M059J (cell line): ENCODE measurements at regions not wholly inside any gene's neighbourhood (a gene's known extent, or its start where the extent isn't known, plus 50 kb on each side); places are given as distances from the start of the nearest gene placed in this dataset.

Source experiments
- DNase-seq: peaks from one replicate; pipeline ENCODE4 v3.0.0-alpha.2; 2012; ENCODE audit warnings: low read depth

DNA sequence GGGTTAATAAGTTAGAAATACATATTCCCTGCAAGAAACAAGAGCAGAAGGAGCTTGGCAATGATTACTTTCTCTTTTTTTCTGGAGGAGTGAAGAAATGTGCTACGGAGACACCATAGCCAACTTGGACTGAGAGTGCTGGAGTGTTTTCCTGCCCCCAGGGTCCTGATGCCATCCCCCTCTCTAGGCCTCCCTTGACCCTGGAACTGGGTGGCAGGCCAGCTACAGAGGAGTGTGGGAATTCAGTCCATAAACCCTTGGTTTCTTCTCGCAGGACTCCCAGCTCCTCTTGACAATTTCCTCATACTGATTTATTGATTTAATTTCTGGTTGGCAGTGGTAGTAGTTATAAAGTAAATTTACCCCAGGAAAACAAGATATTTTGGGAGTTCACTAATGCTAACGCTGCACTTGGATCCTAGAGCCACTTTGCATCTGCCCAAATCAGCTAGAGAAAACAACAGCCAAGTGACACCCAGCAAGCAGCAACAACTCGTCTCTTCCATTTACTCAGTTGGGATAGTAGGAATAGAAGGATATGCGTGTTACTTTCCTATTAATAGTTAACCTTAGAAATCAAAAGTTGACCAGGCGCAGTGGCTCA, 76.4 kb upstream of the CELF2 start:
- no peak for DNase-seq

DNA sequence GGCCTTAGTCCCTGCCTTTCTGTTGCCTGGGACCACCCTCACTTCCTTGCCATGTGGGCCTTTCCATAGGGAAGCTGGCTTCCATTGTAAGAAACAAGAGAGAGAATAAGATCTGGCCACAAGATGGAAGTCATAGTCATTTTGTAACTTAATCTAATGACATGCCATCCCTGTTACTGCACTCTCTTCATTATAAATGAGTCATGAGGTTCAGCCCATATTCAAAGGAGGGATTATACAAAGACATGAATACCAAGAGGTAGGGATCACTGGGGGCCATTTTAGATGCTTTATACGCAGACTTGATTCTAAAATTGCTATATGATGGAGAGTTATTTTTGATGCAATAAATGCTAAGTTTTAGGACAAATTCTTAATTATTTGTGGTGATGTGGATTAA, 75.2 kb upstream of the CELF2 start:
- DNase-seq = no peak

DNA sequence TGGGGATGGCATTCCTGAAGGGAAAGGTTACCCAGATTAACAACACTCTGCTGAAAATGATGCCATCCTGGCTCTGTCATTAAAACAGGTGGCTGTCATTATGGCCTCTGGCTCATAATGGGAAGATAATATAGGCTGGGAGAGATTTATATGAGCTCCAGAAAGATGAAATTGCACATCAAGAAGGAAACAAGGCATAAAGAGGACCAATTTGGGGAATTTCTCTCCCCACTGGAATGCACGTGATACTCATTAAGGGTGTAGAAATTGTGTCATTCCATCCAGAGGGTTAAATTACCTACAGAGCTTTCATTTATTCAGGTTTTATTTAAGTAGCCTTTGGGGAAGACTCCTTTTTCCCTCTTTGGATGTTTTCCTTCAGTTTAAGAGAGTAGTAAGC, 71.6 kb upstream of the CELF2 start:
- DNase-seq = no peak

DNA sequence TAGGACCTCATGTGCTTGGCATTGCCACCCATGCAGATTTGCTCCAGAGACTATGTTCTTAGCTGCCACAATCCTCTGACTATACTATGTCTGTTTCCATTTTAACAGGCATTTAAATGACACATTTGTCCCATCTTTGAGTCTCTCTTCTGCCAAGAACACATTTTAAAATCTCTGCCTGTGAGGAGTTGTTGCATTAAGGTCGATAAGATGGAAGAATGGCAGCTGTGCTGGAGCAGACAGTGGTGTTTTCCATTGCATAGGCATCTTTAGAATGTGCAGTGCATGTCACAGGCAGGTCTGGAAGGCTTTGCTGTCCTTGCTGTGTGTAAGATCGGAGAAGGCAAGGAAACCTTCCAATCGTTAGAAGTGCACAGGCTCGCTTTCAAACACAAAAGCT, 70.9 kb upstream of the CELF2 start:
- DNase-seq = no peak

DNA sequence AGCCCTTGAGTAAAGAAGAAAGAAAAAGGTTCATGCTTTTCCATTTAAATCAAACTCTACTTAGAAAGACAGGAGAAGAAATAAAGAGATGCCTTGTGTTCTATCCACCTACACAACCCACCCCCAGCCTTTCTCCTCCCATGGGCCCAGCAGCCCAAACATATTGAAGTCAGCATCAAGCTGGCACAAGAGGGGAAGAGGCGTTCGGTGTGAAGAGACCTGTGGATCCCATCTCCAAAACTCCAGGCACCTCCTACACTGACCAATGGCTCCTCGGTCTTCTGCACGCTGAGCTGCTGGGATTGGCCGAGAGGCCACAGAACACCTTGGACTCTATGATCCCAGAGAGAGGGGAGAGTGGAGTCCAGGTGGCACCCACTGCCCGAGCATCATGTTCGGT, 66.0 kb upstream of the CELF2 start:
- no peak for DNase-seq

DNA sequence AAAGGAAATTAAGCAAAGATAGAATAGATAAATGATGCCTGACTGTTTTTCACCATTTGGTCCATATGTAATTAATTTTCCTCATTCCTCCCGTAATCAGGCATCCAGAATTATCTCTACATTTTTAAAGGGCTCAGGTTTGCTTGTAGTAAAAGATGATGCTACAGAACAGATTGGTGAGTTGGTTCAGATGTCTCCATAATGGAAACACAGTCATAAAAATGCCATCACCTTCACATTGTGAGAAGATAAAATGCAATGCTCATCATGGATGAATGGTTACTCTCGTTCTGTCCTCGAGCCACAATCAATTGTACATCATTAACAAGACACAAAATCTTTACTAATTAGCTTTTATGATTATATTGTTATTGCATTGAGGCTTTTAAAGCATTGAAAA, 64.9 kb upstream of the CELF2 start:
- DNase-seq = no peak

DNA sequence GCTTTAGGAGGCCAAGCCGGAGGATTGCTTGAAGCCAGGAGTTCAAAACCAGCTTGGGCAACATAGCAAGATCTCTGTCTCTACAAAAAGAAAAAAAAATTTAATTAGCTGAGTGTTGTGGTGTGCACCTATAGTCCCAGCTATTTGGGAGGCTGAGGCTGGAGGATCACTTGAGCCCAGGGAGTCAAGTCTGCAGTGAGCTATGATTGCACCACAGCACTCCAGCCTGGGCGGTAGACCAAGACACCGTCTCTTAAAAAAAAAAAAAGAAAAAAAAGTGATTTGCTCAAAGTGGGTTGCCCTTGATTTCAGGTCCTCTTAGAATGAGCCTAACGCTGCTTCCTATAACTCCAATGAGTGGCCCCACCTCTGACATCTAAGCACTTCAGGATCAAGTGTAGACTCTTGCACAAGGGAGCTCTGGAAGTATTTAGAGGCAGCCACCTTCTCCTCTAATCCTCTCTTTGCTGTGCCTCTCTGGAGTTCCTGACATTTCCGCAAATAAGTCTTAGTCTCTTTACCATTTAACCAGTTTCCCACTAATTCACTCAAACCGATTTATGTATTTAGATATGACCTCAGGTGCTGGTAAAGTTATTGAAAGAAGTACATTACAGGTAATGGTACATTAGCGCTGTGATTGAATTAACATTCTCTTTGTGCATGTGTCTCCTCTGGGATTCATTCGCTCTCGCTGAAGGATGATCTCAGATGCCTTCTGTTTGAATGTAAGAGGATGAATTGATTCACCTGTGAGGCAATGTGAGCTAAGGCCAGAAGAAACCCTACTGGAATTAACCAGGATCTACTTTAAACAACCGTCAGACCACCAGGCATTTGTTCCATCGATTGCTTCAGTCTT, 60.8 kb upstream of the CELF2 start:
- DNase-seq = no peak

DNA sequence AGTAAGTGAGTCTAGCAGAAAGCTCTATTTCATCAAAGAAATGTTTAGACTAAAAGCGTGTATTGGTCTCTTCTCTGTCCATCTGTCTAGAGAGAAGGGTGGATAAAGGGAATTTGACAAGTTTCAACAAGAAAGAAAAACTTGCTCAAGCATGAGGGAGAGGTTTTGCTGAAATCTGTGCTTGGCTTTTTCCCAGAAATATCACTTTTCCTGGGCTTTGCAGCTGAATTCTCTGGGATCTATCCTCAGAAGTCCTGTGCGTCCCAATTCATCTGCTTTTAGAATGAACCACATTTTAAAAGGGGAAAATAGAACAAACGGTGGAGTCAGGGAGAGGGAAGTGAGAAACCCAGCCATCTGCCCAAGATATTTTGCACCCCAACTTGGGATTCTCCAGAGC, 59.6 kb upstream of the CELF2 start:
- DNase-seq = no peak

DNA sequence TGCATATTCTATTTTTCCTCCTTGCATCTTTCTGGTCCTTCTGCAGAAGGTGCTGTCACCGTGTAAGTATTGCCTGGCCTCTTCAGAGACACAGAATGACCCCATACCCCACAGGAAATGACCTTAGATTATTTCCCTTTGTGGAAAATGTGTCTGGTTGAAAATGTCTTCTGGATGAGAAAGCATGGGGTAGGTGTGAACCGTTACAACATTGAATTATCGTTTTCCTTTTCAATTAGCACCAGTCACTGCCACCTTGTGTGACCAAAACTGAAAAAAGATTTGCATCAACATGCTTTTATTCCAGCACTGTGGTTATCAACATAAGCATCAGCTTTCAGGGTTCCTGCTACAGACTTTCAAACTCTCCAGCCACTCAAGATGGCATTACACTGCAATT, 58.0 kb upstream of the CELF2 start:
- DNase-seq = no peak

DNA sequence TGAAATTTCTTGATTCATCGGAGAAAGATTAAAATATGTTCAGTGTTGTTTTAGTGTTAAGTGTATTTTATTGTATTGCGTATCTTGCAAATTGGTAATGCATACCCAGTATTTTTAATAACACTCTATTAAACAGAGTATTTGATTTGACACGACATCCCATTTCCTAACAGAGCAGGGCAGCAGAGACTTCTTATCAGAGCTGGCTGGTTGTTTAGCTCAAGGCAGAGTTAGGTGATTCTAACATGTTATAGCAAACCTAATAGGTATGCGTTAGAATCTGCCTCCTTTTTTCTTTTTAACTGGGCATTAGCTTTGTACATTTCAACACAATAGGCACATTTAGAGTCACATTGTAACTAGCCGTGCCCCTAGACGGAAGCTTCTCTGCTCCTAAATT, 57.1 kb upstream of the CELF2 start:
- no peak for DNase-seq

DNA sequence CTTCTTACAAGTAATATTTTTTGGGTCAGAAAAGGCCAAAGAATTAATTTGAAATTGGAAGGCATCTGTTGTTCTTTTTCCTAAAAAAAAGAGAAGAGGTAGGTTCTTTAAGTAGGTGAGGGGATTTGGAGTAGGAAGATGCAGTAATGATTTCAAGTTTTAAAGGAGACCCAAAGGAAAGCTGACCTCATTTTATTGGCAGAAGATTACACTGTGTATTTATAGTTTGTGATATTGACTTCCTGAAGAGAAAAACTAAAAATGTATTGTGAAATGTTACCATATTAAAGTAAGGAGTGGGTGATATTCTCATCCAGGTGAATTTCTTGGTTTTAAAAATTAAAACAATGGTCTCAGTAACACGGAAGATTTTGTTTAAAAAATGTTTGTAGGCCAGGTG, 56.6 kb upstream of the CELF2 start:
- DNase-seq = no peak

DNA sequence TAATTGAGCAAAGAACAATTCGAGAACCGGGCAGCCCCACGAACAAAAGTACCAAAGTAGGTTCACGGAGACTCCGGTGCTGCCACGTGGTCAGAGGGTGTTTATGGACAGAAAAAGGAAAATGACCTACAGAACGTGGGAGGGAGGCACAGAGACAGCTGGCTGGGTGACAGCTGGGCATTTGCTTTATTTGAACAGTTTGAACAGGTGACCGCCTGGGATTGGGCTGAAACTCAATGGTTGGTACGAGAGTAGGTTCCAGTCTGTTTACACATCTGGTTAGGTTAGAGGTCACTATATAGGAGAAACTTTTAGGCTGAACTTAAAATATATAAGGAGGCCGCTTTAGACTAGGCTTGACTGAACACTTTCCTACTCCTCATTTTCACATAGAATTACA, 50.6 kb upstream of the CELF2 start:
- no peak for DNase-seq

DNA sequence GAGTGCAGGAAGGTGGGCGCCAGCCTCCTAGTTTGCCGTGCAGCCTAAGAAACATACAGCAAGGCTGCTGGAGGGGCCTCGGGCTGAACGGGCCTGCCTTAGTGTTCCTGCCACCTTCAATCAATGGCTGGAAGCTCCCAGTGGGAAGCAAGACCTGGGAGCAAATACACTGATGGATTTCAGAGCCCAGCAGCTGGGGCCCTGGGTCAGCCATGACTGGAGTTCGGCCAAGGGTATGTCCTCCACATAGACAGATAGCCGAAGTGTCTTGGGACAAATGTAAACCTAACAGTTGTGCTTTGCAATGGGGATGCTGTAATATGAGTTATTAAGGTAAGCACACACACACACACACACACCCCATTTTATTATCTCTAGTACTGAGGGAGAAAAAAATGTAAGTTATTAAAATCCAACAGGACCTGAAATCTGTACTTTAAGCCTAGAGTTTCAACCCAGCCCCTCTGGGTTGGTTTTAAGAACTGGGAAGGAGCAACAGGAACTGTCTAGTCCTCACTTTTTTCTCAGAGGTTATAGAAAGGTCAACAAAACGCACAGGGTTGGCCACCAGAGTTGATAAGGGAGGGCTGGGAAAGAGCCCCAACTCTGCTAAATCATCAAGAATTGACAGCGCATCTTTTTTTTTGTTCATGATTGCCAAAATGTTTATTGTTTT, 50.0 kb upstream of the CELF2 start:
- DNase-seq = no peak
